Uterus (tissue), 3 donors: ENCODE measurements at regions not wholly inside any gene's neighbourhood (a gene's known extent, or its start where the extent isn't known, plus 50 kb on each side); places are given as distances from the start of the nearest gene placed in this dataset.

ENCODE experiments used
- DNase-seq, 2 donors: peaks; one replicate each; pipeline ENCODE4 v3.0.0-alpha.2; 2019 to 2020
- H3K27ac ChIP-seq, 2 donors: fragments of 200-600 bp; sonication (generic); 1 replicate in 1 of 2; 2 replicates in 1 of 2; pipeline ENCODE4 v1.5.1; 2016 to 2018
- H3K27me3 ChIP-seq, 2 donors: fragments of 200-600 bp; sonication (generic); one replicate each; pipeline ENCODE4 v1.5.1; 2018 to 2019; ENCODE audit warnings: control low read depth in 1 of 2
- H3K36me3 ChIP-seq, 2 donors: fragments of 200-600 bp; sonication (generic); one replicate each; pipeline ENCODE4 v1.5.1; 2019; ENCODE audit warnings: control low read depth in 1 of 2
- H3K4me1 ChIP-seq, 2 donors: fragments of 200-600 bp; sonication (generic); one replicate each; pipeline ENCODE4 v1.5.1; 2018 to 2019; ENCODE audit warnings: control low read depth in 1 of 2
- H3K4me3 ChIP-seq, 2 donors: fragments of 200-600 bp; sonication (generic); 1 replicate in 1 of 2; 2 replicates in 1 of 2; pipeline ENCODE4 v1.5.1; 2018 to 2019; ENCODE audit warnings: mild to moderate bottlenecking in 1 of 2
- H3K9me3 ChIP-seq, 2 donors: fragments of 200-600 bp; sonication (generic); one replicate each; pipeline ENCODE4 v1.5.1; 2019; ENCODE audit warnings: control low read depth in 1 of 2
- POLR2A ChIP-seq, 2 donors: fragments of 450-650 bp; IDR thresholded peaks; one replicate each; pipeline ENCODE4 v1.6.1; 2016; ENCODE audit warnings: antibody characterized with exemption in 2 of 2, mild to moderate bottlenecking in 1 of 2, moderate library complexity in 1 of 2
- intact Hi-C: fragments of 100-400 bp; cut with DNase I; formaldehyde crosslinking; loops from one replicate; pipeline ENCODE4 v1.15.1; 2023; ENCODE audit warnings: low total_unique reads
- TF ChIP-seq, protein P1 (sequence below), 4 experiments: fragments of 200-600 bp in 2 of 4; fragments of 450-650 bp in 2 of 4; sonication (generic) in 2 of 4; IDR thresholded peaks; one replicate each; pipeline ENCODE4 v1.5.1; 2016 to 2019; ENCODE audit warnings: antibody characterized with exemption in 4 of 4, mild to moderate bottlenecking in 2 of 4, moderate library complexity in 1 of 4
- donor health status: DM: yes; HTN: yes; CAD: no.

DNA sequence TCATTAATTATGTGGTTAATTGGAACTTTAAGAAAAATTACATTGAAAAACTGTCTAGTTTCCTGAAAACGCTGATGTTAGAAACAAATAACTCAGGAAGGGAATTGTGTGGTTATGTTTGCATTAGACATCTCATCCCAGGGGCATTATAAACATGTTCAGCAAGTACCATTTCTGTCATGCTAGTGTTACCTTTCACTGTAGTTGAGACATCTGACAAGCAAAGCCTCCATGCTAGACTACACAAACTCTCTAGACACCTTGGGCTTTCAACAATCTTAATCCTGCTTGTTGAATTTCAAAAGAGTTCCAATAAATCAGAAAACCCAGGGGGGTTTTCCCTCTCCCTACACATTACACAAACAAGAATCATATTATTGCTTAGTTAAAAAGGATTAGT lies 536.8 kb downstream of the KCNT2 start:
- Histone ChIP-seq H3K36me3 (no peaks in the 10 kb centered on the region), H3K27me3 (no peaks in the 10 kb centered on the region), H3K4me3 (no peak overlapping the region), H3K4me1 (no peaks in the 10 kb centered on the region), H3K27ac (no peak overlapping the region), H3K9me3 (no peaks in the 10 kb centered on the region)
- intact Hi-C loops: no loop called here
- no peak for TF ChIP-seq POLR2A (IDR thresholded peaks at IDR 0.05)
- TF ChIP-seq, protein P1, sequence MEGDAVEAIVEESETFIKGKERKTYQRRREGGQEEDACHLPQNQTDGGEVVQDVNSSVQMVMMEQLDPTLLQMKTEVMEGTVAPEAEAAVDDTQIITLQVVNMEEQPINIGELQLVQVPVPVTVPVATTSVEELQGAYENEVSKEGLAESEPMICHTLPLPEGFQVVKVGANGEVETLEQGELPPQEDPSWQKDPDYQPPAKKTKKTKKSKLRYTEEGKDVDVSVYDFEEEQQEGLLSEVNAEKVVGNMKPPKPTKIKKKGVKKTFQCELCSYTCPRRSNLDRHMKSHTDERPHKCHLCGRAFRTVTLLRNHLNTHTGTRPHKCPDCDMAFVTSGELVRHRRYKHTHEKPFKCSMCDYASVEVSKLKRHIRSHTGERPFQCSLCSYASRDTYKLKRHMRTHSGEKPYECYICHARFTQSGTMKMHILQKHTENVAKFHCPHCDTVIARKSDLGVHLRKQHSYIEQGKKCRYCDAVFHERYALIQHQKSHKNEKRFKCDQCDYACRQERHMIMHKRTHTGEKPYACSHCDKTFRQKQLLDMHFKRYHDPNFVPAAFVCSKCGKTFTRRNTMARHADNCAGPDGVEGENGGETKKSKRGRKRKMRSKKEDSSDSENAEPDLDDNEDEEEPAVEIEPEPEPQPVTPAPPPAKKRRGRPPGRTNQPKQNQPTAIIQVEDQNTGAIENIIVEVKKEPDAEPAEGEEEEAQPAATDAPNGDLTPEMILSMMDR (IDR thresholded peaks at IDR 0.05): no peak
- no peak for DNase-seq

GRCh38 chr1:196070940-196071339 lies 537.3 kb downstream of the KCNT2 start:
- intact Hi-C loops: no loop called here
- Histone ChIP-seq H3K9me3 (no peaks in the 10 kb centered on the region), H3K27ac (no peak overlapping the region), H3K4me3 (no peak overlapping the region), H3K4me1 (no peaks in the 10 kb centered on the region), H3K36me3 (no peaks in the 10 kb centered on the region), H3K27me3 (no peaks in the 10 kb centered on the region)
- DNase-seq: no peak
- no peak for TF ChIP-seq POLR2A (IDR thresholded peaks at IDR 0.05)
- TF ChIP-seq, protein P1 (IDR thresholded peaks at IDR 0.05): no peak

- intact Hi-C loops: no loop called here
- Histone ChIP-seq H3K27me3 (no peaks in the 10 kb centered on the region), H3K27ac (no peak overlapping the region), H3K4me3 (no peak overlapping the region), H3K9me3 (no peaks in the 10 kb centered on the region), H3K4me1 (no peaks in the 10 kb centered on the region), H3K36me3 (no peaks in the 10 kb centered on the region)
- TF ChIP-seq, protein P1 (IDR thresholded peaks at IDR 0.05): no peak
- TF ChIP-seq POLR2A (IDR thresholded peaks at IDR 0.05): no peak
- DNase-seq: no peak
Measured at GRCh38 chr1:196063952-196064351, 544.3 kb downstream of the KCNT2 start.

- no peak overlapping the region for H3K4me3 ChIP-seq
- TF ChIP-seq, protein P1 (IDR thresholded peaks at IDR 0.05): no peak
- TF ChIP-seq POLR2A (IDR thresholded peaks at IDR 0.05): no peak
- no peaks in the 10 kb centered on the region for H3K9me3 ChIP-seq
- H3K4me1 ChIP-seq: no peaks in the 10 kb centered on the region
- intact Hi-C loops: no loop called here
- H3K27me3 ChIP-seq: no peaks in the 10 kb centered on the region
- no peak overlapping the region for H3K27ac ChIP-seq
- no peaks in the 10 kb centered on the region for H3K36me3 ChIP-seq
- no peak for DNase-seq
Measured at GRCh38 chr1:196063294-196063693, 544.9 kb downstream of the KCNT2 start.

GRCh38 chr1:196060539-196060938 lies 547.7 kb downstream of the KCNT2 start:
- no peak overlapping the region for H3K4me3 ChIP-seq

More at GRCh38 chr1:196060539-196060938, 547.7 kb downstream of the KCNT2 start:
- H3K4me1 ChIP-seq: no peaks in the 10 kb centered on the region
- TF ChIP-seq, protein P1 (IDR thresholded peaks at IDR 0.05): no peak
- TF ChIP-seq POLR2A (IDR thresholded peaks at IDR 0.05): no peak
- DNase-seq: no peak
- H3K36me3 ChIP-seq: no peaks in the 10 kb centered on the region
- H3K9me3 ChIP-seq: no peaks in the 10 kb centered on the region
- H3K27ac ChIP-seq: no peak overlapping the region
- intact Hi-C loops: no loop called here
- no peaks in the 10 kb centered on the region for H3K27me3 ChIP-seq
